ENCODE measurements at regions not wholly inside any gene's neighbourhood (a gene's known extent, or its start where the extent isn't known, plus 50 kb on each side); places are given as distances from the start of the nearest gene placed in this dataset.

- TF ChIP-seq EZH2 (IDR thresholded peaks at IDR 0.05; ENCODE audit: borderline replicate concordance, insufficient read depth, low read depth, low read length, poor library complexity, severe bottlenecking) = no peak
- TF ChIP-seq, protein P1, sequence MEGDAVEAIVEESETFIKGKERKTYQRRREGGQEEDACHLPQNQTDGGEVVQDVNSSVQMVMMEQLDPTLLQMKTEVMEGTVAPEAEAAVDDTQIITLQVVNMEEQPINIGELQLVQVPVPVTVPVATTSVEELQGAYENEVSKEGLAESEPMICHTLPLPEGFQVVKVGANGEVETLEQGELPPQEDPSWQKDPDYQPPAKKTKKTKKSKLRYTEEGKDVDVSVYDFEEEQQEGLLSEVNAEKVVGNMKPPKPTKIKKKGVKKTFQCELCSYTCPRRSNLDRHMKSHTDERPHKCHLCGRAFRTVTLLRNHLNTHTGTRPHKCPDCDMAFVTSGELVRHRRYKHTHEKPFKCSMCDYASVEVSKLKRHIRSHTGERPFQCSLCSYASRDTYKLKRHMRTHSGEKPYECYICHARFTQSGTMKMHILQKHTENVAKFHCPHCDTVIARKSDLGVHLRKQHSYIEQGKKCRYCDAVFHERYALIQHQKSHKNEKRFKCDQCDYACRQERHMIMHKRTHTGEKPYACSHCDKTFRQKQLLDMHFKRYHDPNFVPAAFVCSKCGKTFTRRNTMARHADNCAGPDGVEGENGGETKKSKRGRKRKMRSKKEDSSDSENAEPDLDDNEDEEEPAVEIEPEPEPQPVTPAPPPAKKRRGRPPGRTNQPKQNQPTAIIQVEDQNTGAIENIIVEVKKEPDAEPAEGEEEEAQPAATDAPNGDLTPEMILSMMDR (IDR thresholded peaks at IDR 0.05) = no peak
These were observed 81.6 kb upstream of the RGPD4 start for GRCh38 chr2:107745100-107745499.

Measured in B cell (primary cell).